Endothelial cell of umbilical vein (primary cell): ENCODE measurements at regions not wholly inside any gene's neighbourhood (a gene's known extent, or its start where the extent isn't known, plus 50 kb on each side); places are given as distances from the start of the nearest gene placed in this dataset.

Source experiments
- BruUV-seq: library from RNA; stranded (reverse); fragments of 400-500 nt; replicated peaks from 2 replicates; lab custom pipeline; 2021; lab: Mats Ljungman, UMichigan
- CTCF ChIA-PET: fragments of 300-600, 350-600 bp; sonication (Branson Sonifier 250); formaldehyde crosslinking; loops from one replicate; lab custom pipeline; 2021; ENCODE audit warnings: antibody characterized with exemption, inconsistent platforms; lab: Charles Lee
- POLR2A ChIA-PET: fragments of 300-600, 350-600 bp; sonication (Branson Sonifier 250); formaldehyde crosslinking; loops from one replicate; lab custom pipeline; 2021; ENCODE audit warnings: antibody characterized with exemption, inconsistent platforms; lab: Charles Lee
- DNase-seq: peaks from one replicate; pipeline ENCODE4 v3.0.0-alpha.2; 2011; ENCODE audit warnings: low read depth, low spot score
- FAIRE-seq: peaks from 2 replicates; lab custom pipeline; 2011; peaks lifted over from hg19 to GRCh38; lab: Jason Lieb, UNC
- H2AFZ ChIP-seq: 2 replicates; pipeline ENCODE4 v1.6.0; 2012; ENCODE audit warnings: low read depth, low read length, control low read depth, inconsistent platforms
- H3K27ac ChIP-seq: 2 replicates; pipeline ENCODE4 v1.5.1; 2011; ENCODE audit warnings: low read depth, mild to moderate bottlenecking, control low read depth, low read length, moderate library complexity; ENCODE audit not compliant: insufficient read depth
- H3K27me3 ChIP-seq, 2 experiments: 2 replicates each; pipeline versions ENCODE4 v1.6.0 to v1.6.1; 2011; ENCODE audit warnings: low read length in 2 of 2, mixed read lengths in 1 of 2; ENCODE audit not compliant: control insufficient read depth in 2 of 2, insufficient read depth in 2 of 2
- H3K36me3 ChIP-seq, 2 experiments: 2 replicates in 1 of 2; 3 replicates in 1 of 2; pipeline ENCODE4 v1.5.1; 2011; ENCODE audit warnings: low read length in 2 of 2, mild to moderate bottlenecking in 1 of 2, moderate library complexity in 1 of 2; ENCODE audit not compliant: control insufficient read depth in 2 of 2, insufficient read depth in 2 of 2; ENCODE audit errors: extremely low read depth in 1 of 2
- H3K4me1 ChIP-seq: 3 replicates; pipeline ENCODE4 v1.5.1; 2011; ENCODE audit warnings: mild to moderate bottlenecking, low read length; ENCODE audit not compliant: control insufficient read depth, insufficient read depth; ENCODE audit errors: extremely low read depth
- H3K4me2 ChIP-seq: 2 replicates; pipeline ENCODE4 v1.6.1; 2011; ENCODE audit warnings: low read length, control low read depth, mixed read lengths; ENCODE audit not compliant: insufficient read depth
- H3K4me3 ChIP-seq, 3 experiments: fragments of 200-600 bp in 1 of 3; sonication (generic), shearing (Covaris generic) in 1 of 3; replicated peaks in 1 of 3; 2 replicates each; pipeline ENCODE4 v1.5.1; 2011 to 2016; ENCODE audit warnings: control low read depth in 3 of 3, low read length in 3 of 3, mild to moderate bottlenecking in 2 of 3, inconsistent platforms in 1 of 3, low read depth in 1 of 3, moderate library complexity in 1 of 3; ENCODE audit not compliant: insufficient read depth in 1 of 3
- H3K79me2 ChIP-seq: 2 replicates; pipeline ENCODE4 v1.6.0; 2012; ENCODE audit warnings: low read length, inconsistent platforms; ENCODE audit not compliant: control insufficient read depth, insufficient read depth
- H3K9ac ChIP-seq: replicated peaks from 2 replicates; pipeline ENCODE3; 2011; ENCODE audit warnings: low read length, control low read depth; ENCODE audit not compliant: insufficient read depth; ENCODE audit errors: extremely low read depth
- H3K9me1 ChIP-seq: replicated peaks from 3 replicates; pipeline ENCODE4 v1.6.0; 2011; ENCODE audit warnings: mild to moderate bottlenecking, low read length; ENCODE audit not compliant: control insufficient read depth, insufficient read depth; ENCODE audit errors: extremely low read depth
- H3K9me3 ChIP-seq: replicated peaks from 2 replicates; pipeline ENCODE4 v1.5.1; 2012; ENCODE audit warnings: low read length, inconsistent platforms; ENCODE audit not compliant: control insufficient read depth, insufficient read depth
- H4K20me1 ChIP-seq: replicated peaks from 2 replicates; pipeline ENCODE3; 2011; ENCODE audit warnings: mild to moderate bottlenecking, low read length; ENCODE audit not compliant: control insufficient read depth, insufficient read depth; ENCODE audit errors: extremely low read depth
- EZH2 ChIP-seq: IDR thresholded peaks from 2 replicates; pipeline ENCODE4 v1.6.1; 2012; ENCODE audit warnings: borderline replicate concordance, low read depth, mild to moderate bottlenecking, moderate library complexity, low read length, inconsistent platforms; ENCODE audit not compliant: severe bottlenecking
- FOS ChIP-seq: IDR thresholded peaks from 2 replicates; pipeline ENCODE4 v1.6.1; 2011; ENCODE audit warnings: mild to moderate bottlenecking, low read length, moderate library complexity, borderline replicate concordance; ENCODE audit not compliant: insufficient read depth
- GATA2 ChIP-seq: IDR thresholded peaks from 2 replicates; pipeline ENCODE4 v1.7.0; 2011; ENCODE audit warnings: low read depth, mild to moderate bottlenecking, moderate library complexity, mixed read lengths, low read length; ENCODE audit not compliant: insufficient read length, insufficient read depth
- JUN ChIP-seq: IDR thresholded peaks from 2 replicates; pipeline ENCODE4 v1.6.1; 2011; ENCODE audit warnings: borderline replicate concordance, low read depth; ENCODE audit not compliant: insufficient read length, insufficient read depth
- MYC ChIP-seq: IDR thresholded peaks from one replicate; pipeline ENCODE4 v1.6.1; 2011; ENCODE audit warnings: mild to moderate bottlenecking, low read depth, low read length
- POLR2A ChIP-seq: IDR thresholded peaks from 2 replicates; pipeline ENCODE4 v1.6.1; 2012; ENCODE audit warnings: low read depth, mild to moderate bottlenecking, control low read depth, low read length
- POLR2AphosphoS5 ChIP-seq: IDR thresholded peaks from 2 replicates; pipeline ENCODE4 v1.6.1; 2012; ENCODE audit warnings: low read depth, mild to moderate bottlenecking, control low read depth, low read length, moderate library complexity; ENCODE audit not compliant: insufficient read depth
- dilution Hi-C: fragments of 300-500 bp; cut with MboI; formaldehyde crosslinking; loops from one replicate; pipeline ENCODE4 v1.15.0; 2019; ENCODE audit warnings: low sequenced_read_pairs; ENCODE audit not compliant: extremely low pct_ligation_motif_present
- intact Hi-C: fragments of 100-400 bp; cut with micrococcal nuclease; formaldehyde crosslinking; loops from one replicate; pipeline ENCODE4 v1.10.0; 2022
- TF ChIP-seq, protein P1 (sequence below): IDR thresholded peaks from 2 replicates; pipeline ENCODE4 v1.6.1; 2011; ENCODE audit not compliant: insufficient read depth, insufficient read length
- TF ChIP-seq, protein P2 (sequence below), 2 donors: IDR thresholded peaks; 1 replicate in 1 of 2; 2 replicates in 1 of 2; pipeline ENCODE4 v1.5.1; 2011; ENCODE audit warnings: low read length in 2 of 2, mild to moderate bottlenecking in 2 of 2, moderate library complexity in 2 of 2, control low read depth in 1 of 2, inconsistent platforms in 1 of 2, low read depth in 1 of 2; ENCODE audit not compliant: insufficient read depth in 1 of 2; ENCODE audit errors: extremely low read depth in 1 of 2

GRCh38 chr5:2802693-2803365 is 51.4 kb upstream of the IRX2 start:
- DNase-seq (no peak), FAIRE-seq (no peak)
- Histone ChIP-seq H3K9me1 (no peaks in the 10 kb centered on the region), H2AFZ (no peak overlapping the region), H3K36me3 (no peaks in the 10 kb centered on the region), H3K79me2 (no peaks in the 10 kb centered on the region), H3K4me3 (no peak overlapping the region), H4K20me1 (no peaks in the 10 kb centered on the region), H3K9ac (no peak overlapping the region), H3K27me3 (no peaks in the 10 kb centered on the region), H3K4me2 (no peak overlapping the region), H3K9me3 (peaks cover 5% of the 10 kb centered on the region), H3K4me1 (no peaks in the 10 kb centered on the region), H3K27ac (no peak overlapping the region)
- ChIA-PET POLR2A (no interaction called here), CTCF (no interaction called here)
- intact Hi-C loops (no loop called here), dilution Hi-C loops (no loop called here)
- TF ChIP-seq, protein P1, sequence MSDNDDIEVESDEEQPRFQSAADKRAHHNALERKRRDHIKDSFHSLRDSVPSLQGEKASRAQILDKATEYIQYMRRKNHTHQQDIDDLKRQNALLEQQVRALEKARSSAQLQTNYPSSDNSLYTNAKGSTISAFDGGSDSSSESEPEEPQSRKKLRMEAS: no peak
- BruUV-seq: no TSS peak

DNA sequence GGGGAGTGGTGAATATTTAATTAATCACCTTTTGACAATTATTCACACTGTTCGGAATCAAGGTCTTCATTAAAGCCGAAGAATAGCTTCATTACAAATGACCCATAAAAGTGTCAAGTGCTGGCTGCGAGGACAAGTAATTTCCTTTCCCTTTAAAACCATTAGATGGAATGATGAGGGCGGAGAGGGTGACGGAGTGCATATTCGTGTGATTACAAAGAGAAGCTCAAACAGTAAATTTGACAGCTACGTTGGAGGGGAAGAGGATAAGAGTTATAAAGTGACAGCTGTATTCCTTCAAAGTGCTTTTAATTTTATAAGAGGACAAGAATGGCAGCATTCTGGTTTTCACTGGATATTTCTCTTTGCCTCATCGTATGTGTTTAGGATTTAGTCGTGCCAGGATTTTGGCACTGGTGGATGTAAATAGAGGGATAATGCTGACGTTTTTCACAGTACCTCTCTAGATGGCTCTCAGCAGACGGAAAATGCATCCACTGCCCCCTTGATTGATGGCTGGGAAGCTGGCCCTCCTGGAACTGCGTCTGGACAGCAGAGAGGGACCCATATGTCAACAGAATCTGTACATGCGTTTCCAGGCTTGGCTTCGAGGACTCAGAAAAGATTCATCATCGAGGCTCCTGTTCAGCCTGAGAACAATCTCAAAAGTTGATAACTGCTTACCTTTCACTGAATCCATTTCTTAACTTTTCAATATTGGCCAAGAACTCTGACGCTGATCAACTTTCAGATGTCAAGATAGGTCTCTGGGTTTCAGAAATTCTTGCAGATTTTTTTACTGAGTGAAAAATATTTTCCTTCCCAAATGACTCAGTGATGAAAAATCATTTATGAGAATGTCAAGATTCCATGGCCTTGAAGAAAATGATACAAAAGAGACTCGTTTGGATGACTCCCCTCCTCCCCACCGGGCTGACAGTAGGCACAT is 50.4 kb upstream of the IRX2 start:
- H3K9me3 ChIP-seq: peaks cover 8% of the 10 kb centered on the region
- intact Hi-C loops (no loop called here), dilution Hi-C loops (no loop called here)
- FAIRE-seq (no peak), DNase-seq (no peak)
- H3K27ac ChIP-seq: no peak overlapping the region
- no peak for TF ChIP-seq POLR2A
- TF ChIP-seq POLR2AphosphoS5: no peak
- no peak for TF ChIP-seq EZH2
- TF ChIP-seq, protein P1: no peak
- TF ChIP-seq, protein P2, sequence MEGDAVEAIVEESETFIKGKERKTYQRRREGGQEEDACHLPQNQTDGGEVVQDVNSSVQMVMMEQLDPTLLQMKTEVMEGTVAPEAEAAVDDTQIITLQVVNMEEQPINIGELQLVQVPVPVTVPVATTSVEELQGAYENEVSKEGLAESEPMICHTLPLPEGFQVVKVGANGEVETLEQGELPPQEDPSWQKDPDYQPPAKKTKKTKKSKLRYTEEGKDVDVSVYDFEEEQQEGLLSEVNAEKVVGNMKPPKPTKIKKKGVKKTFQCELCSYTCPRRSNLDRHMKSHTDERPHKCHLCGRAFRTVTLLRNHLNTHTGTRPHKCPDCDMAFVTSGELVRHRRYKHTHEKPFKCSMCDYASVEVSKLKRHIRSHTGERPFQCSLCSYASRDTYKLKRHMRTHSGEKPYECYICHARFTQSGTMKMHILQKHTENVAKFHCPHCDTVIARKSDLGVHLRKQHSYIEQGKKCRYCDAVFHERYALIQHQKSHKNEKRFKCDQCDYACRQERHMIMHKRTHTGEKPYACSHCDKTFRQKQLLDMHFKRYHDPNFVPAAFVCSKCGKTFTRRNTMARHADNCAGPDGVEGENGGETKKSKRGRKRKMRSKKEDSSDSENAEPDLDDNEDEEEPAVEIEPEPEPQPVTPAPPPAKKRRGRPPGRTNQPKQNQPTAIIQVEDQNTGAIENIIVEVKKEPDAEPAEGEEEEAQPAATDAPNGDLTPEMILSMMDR (IDR thresholded peaks at IDR 0.05; ENCODE audit: extremely low read depth in 1 of 2, insufficient read depth in 1 of 2, low read depth in 1 of 2, low read length in 2 of 2): no peak
- no peak for TF ChIP-seq FOS
- no peak for TF ChIP-seq GATA2
- no peak for TF ChIP-seq MYC
- no peak for TF ChIP-seq JUN
- no peak overlapping the region for H3K9ac ChIP-seq
- no peaks in the 10 kb centered on the region for H3K27me3 ChIP-seq
- no peaks in the 10 kb centered on the region for H4K20me1 ChIP-seq
- no peaks in the 10 kb centered on the region for H3K79me2 ChIP-seq
- BruUV-seq: no TSS peak
- H3K4me2 ChIP-seq: no peak overlapping the region
- no peak overlapping the region for H2AFZ ChIP-seq
- H3K4me1 ChIP-seq: no peaks in the 10 kb centered on the region
- ChIA-PET CTCF (no interaction called here), POLR2A (no interaction called here)
- no peaks in the 10 kb centered on the region for H3K36me3 ChIP-seq
- H3K4me3 ChIP-seq: no peak overlapping the region
- no peaks in the 10 kb centered on the region for H3K9me1 ChIP-seq
